Heart left ventricle (tissue), 13 donors: ENCODE measurements at regions not wholly inside any gene's neighbourhood (a gene's known extent, or its start where the extent isn't known, plus 50 kb on each side); places are given as distances from the start of the nearest gene placed in this dataset.

Experiments used
- POLR2A ChIP-seq, 2 donors: fragments of 450-650 bp; IDR thresholded peaks; one replicate each; pipeline ENCODE4 v1.6.1; 2017; ENCODE audit warnings: antibody characterized with exemption in 2 of 2, mild to moderate bottlenecking in 2 of 2, moderate library complexity in 2 of 2
- TF ChIP-seq, protein P1 (sequence below), 12 donors: fragments of 200-600 bp; sonication (generic) in 4 of 12; IDR thresholded peaks; one replicate each; pipeline versions ENCODE4 v1.5.0 to v1.8.0; 2018 to 2022; ENCODE audit warnings: antibody characterized with exemption in 12 of 12, mild to moderate bottlenecking in 5 of 12
- donor health status: ischemic (EF 13 %, LVEDD 7.1; RV severe dilation, severe dysfunction).
- donor health status: DM: no; HTN: yes; CAD: no.
- donor health status: DM: no; HTN: no; CAD: no.
- donor health status: ischemic (EF 25% LVEDD 6.9; RV normal size, moderate dysfunction).
- donor health status: ischemic (EF 25% LVEDD 5.7; RV mildly dilated, moderate dysfunction).
- donor health status: ischemic (EF 35%, LVEDD 5.7; RV mildly dilated, moderate dysfunction).
- donor health status: nonischemic (EF 11% LVEDD 7.7; RV severe dilation, severe dysfunction).
- donor health status: DM: yes; HTN: yes; CAD: no.
- donor health status: PGD.
- donor health status: ischemic (EF 29% LVEDD 5.4; RV normal size, mild dysfunction).
- donor health status: nonischemic (EF 23%, LVEDD 6.1; RV moderate dilation, normal function).

DNA sequence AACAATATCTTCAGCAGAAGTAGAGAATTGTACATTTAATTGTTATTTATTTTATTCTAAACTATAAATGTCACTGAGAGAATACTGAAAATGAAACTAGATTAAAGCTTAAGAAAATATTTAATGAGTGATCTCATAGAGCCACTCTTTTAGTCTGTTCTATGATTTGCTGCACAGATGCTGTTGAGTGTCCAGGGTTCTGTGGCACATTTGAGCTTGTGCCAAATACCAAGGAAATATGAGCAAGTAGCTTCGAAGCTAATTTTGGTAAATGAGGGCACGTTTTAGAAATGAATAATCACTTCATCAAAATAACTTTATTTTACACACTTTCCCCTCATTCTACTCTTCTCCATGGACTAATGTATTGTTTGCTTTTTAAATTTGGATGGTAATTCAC, 53.6 kb upstream of the THRB start:
- no peak for TF ChIP-seq POLR2A (IDR thresholded peaks at IDR 0.05)
- TF ChIP-seq, protein P1, sequence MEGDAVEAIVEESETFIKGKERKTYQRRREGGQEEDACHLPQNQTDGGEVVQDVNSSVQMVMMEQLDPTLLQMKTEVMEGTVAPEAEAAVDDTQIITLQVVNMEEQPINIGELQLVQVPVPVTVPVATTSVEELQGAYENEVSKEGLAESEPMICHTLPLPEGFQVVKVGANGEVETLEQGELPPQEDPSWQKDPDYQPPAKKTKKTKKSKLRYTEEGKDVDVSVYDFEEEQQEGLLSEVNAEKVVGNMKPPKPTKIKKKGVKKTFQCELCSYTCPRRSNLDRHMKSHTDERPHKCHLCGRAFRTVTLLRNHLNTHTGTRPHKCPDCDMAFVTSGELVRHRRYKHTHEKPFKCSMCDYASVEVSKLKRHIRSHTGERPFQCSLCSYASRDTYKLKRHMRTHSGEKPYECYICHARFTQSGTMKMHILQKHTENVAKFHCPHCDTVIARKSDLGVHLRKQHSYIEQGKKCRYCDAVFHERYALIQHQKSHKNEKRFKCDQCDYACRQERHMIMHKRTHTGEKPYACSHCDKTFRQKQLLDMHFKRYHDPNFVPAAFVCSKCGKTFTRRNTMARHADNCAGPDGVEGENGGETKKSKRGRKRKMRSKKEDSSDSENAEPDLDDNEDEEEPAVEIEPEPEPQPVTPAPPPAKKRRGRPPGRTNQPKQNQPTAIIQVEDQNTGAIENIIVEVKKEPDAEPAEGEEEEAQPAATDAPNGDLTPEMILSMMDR (IDR thresholded peaks at IDR 0.05) = no peak
